Activated CD4-positive, alpha-beta T cell treated with anti-CD3 and anti-CD28 coated beads, Interleukin-2, amount 10 ng/mL, durations not matched to agents 24 days and 14 days (primary cell): ENCODE measurements at regions not wholly inside any gene's neighbourhood (a gene's known extent, or its start where the extent isn't known, plus 50 kb on each side); places are given as distances from the start of the nearest gene placed in this dataset.

ENCODE experiments used
- DNase-seq: peaks from one replicate; pipeline ENCODE4 v3.0.0; 2022
- H3K27ac Mint-ChIP-seq: one replicate; pipeline ENCODE4 v1.8.0; 2022; ENCODE audit warnings: mild to moderate bottlenecking, mixed read lengths
- H3K27me3 Mint-ChIP-seq: one replicate; pipeline ENCODE4 v1.8.0; 2022; ENCODE audit warnings: mixed read lengths
- H3K36me3 Mint-ChIP-seq: one replicate; pipeline ENCODE4 v1.8.0; 2022; ENCODE audit warnings: low read depth, mild to moderate bottlenecking, mixed read lengths
- H3K4me1 Mint-ChIP-seq: one replicate; pipeline ENCODE4 v1.8.0; 2021; ENCODE audit warnings: mixed read lengths
- H3K4me3 Mint-ChIP-seq: one replicate; pipeline ENCODE4 v1.8.0; 2022; ENCODE audit warnings: mild to moderate bottlenecking, moderate library complexity, mixed read lengths
- H3K9me3 Mint-ChIP-seq: one replicate; pipeline ENCODE4 v1.8.0; 2021; ENCODE audit warnings: mixed read lengths
- intact Hi-C: fragments of 100-400 bp; cut with micrococcal nuclease; formaldehyde crosslinking; loops from one replicate; pipeline ENCODE4 v1.15.1; 2023

GRCh38 chr1:98058676-98059075 lies 137.8 kb upstream of the DPYD start:
- Mint-ChIP-seq H3K4me3 (no peak overlapping the region), H3K36me3 (no peaks in the 10 kb centered on the region), H3K9me3 (no peaks in the 10 kb centered on the region), H3K27me3 (peaks cover 54% of the 10 kb centered on the region), H3K4me1 (peaks cover 3% of the 10 kb centered on the region), H3K27ac (no peak overlapping the region)
- no peak for DNase-seq
- intact Hi-C loops: no loop called here

- Mint-ChIP-seq H3K9me3 (no peaks in the 10 kb centered on the region), H3K36me3 (no peaks in the 10 kb centered on the region), H3K27me3 (peaks cover 67% of the 10 kb centered on the region), H3K27ac (no peak overlapping the region), H3K4me1 (peaks cover 11% of the 10 kb centered on the region), H3K4me3 (no peak overlapping the region)
- intact Hi-C loops: no loop called here
- DNase-seq: no peak
These were observed 136.5 kb upstream of the DPYD start for GRCh38 chr1:98057236-98057910.

- Mint-ChIP-seq H3K27me3 (peaks cover 72% of the 10 kb centered on the region), H3K4me1 (peaks cover 11% of the 10 kb centered on the region), H3K9me3 (no peaks in the 10 kb centered on the region), H3K27ac (no peak overlapping the region), H3K36me3 (no peaks in the 10 kb centered on the region), H3K4me3 (no peak overlapping the region)
- DNase-seq: no peak
- intact Hi-C loops: no loop called here
These were observed 135.9 kb upstream of the DPYD start for GRCh38 chr1:98056781-98057180.

- no peaks in the 10 kb centered on the region for H3K9me3 Mint-ChIP-seq
- H3K4me3 Mint-ChIP-seq: no peak overlapping the region
- peaks cover 80% of the 10 kb centered on the region for H3K27me3 Mint-ChIP-seq
- H3K4me1 Mint-ChIP-seq: peaks cover 11% of the 10 kb centered on the region
- intact Hi-C loops: no loop called here
- no peak for DNase-seq
- no peaks in the 10 kb centered on the region for H3K36me3 Mint-ChIP-seq
- no peak overlapping the region for H3K27ac Mint-ChIP-seq
These were observed 134.6 kb upstream of the DPYD start for GRCh38 chr1:98055457-98055856.

- H3K4me1 Mint-ChIP-seq: peaks cover 11% of the 10 kb centered on the region
- H3K9me3 Mint-ChIP-seq: no peaks in the 10 kb centered on the region
- no peak overlapping the region for H3K27ac Mint-ChIP-seq
- peaks cover 83% of the 10 kb centered on the region for H3K27me3 Mint-ChIP-seq
- intact Hi-C loops: loop anchor here (1.0 to 5.0 kb wide), 5 partner anchors 413 to 1088 kb away; no protein-coding TSS in a partner anchor
- H3K36me3 Mint-ChIP-seq: no peaks in the 10 kb centered on the region
- H3K4me3 Mint-ChIP-seq: peak overlapping the region; percentile 68
- no peak for DNase-seq
These were observed 134.0 kb upstream of the DPYD start for GRCh38 chr1:98054786-98055185.

- no peak overlapping the region for H3K27ac Mint-ChIP-seq
- intact Hi-C loops: loop anchor here (1.0 to 5.0 kb wide), 5 partner anchors 413 to 1088 kb away; no protein-coding TSS in a partner anchor
These were observed 133.5 kb upstream of the DPYD start for GRCh38 chr1:98054367-98054701.

GRCh38 chr1:98053471-98054366 lies 132.9 kb upstream of the DPYD start:
- intact Hi-C loops: loop anchor here (1.0 to 5.0 kb wide), 6 partner anchors 233 to 1087 kb away; no protein-coding TSS in a partner anchor
- no peak overlapping the region for H3K27ac Mint-ChIP-seq
- peaks cover 19% of the 10 kb centered on the region for H3K4me1 Mint-ChIP-seq
- peaks cover 87% of the 10 kb centered on the region for H3K27me3 Mint-ChIP-seq
- peak; percentile 89 for DNase-seq
- peak overlapping the region; percentile 68 for H3K4me3 Mint-ChIP-seq
- H3K36me3 Mint-ChIP-seq: no peaks in the 10 kb centered on the region
- H3K9me3 Mint-ChIP-seq: no peaks in the 10 kb centered on the region

More at GRCh38 chr1:98054367-98054701, 133.5 kb upstream of the DPYD start:
- H3K4me1 Mint-ChIP-seq: peaks cover 15% of the 10 kb centered on the region
- H3K4me3 Mint-ChIP-seq: peak overlapping the region; percentile 68
- H3K9me3 Mint-ChIP-seq: no peaks in the 10 kb centered on the region
- DNase-seq: no peak
- no peaks in the 10 kb centered on the region for H3K36me3 Mint-ChIP-seq
- peaks cover 87% of the 10 kb centered on the region for H3K27me3 Mint-ChIP-seq

- intact Hi-C loops: loop anchor here (1.0 to 5.0 kb wide), 4 partner anchors 382 to 864 kb away; no protein-coding TSS in a partner anchor
- Mint-ChIP-seq H3K36me3 (no peaks in the 10 kb centered on the region), H3K9me3 (peaks cover 3% of the 10 kb centered on the region), H3K4me3 (no peak overlapping the region), H3K27ac (no peak overlapping the region), H3K27me3 (peaks cover 89% of the 10 kb centered on the region), H3K4me1 (peaks cover 25% of the 10 kb centered on the region)
- DNase-seq: peak; percentile 93
These were observed 130.3 kb upstream of the DPYD start for GRCh38 chr1:98051065-98051675.

- peak overlapping the region; percentile 51 for H3K4me3 Mint-ChIP-seq
- intact Hi-C loops: loop anchor here (5.0 to 10.0 kb wide), 4 partner anchors 255 to 862 kb away; no protein-coding TSS in a partner anchor
These were observed 128.7 kb upstream of the DPYD start for GRCh38 chr1:98049370-98050135.

GRCh38 chr1:98048751-98049325 lies 128.0 kb upstream of the DPYD start:
- Mint-ChIP-seq H3K9me3 (peaks cover 3% of the 10 kb centered on the region), H3K27ac (no peak overlapping the region), H3K36me3 (no peaks in the 10 kb centered on the region), H3K4me1 (peaks cover 36% of the 10 kb centered on the region), H3K27me3 (peaks cover 87% of the 10 kb centered on the region), H3K4me3 (peak overlapping the region; percentile 29)
- no peak for DNase-seq
- intact Hi-C loops: loop anchor here (1.0 to 10.0 kb wide), 2 partner anchors 128 to 254 kb away; partner anchors contain the start of gene DPYD

More at GRCh38 chr1:98049370-98050135, 128.7 kb upstream of the DPYD start:
- peaks cover 85% of the 10 kb centered on the region for H3K27me3 Mint-ChIP-seq
- H3K9me3 Mint-ChIP-seq: peaks cover 3% of the 10 kb centered on the region
- peak; percentile 58 for DNase-seq
- H3K4me1 Mint-ChIP-seq: peaks cover 33% of the 10 kb centered on the region
- no peak overlapping the region for H3K27ac Mint-ChIP-seq
- no peaks in the 10 kb centered on the region for H3K36me3 Mint-ChIP-seq

GRCh38 chr1:98048244-98048643 lies 127.4 kb upstream of the DPYD start:
- peak overlapping the region; percentile 13 for H3K4me3 Mint-ChIP-seq
- H3K27me3 Mint-ChIP-seq: peaks cover 87% of the 10 kb centered on the region
- H3K9me3 Mint-ChIP-seq: peaks cover 3% of the 10 kb centered on the region
- intact Hi-C loops: loop anchor here (1.0 to 10.0 kb wide), 2 partner anchors 127 to 253 kb away; partner anchors contain the start of gene DPYD
- no peaks in the 10 kb centered on the region for H3K36me3 Mint-ChIP-seq
- no peak overlapping the region for H3K27ac Mint-ChIP-seq
- H3K4me1 Mint-ChIP-seq: peaks cover 34% of the 10 kb centered on the region
- peak; percentile 91 for DNase-seq

- H3K36me3 Mint-ChIP-seq: no peaks in the 10 kb centered on the region
- peaks cover 3% of the 10 kb centered on the region for H3K9me3 Mint-ChIP-seq
- H3K4me1 Mint-ChIP-seq: peaks cover 29% of the 10 kb centered on the region
- DNase-seq: no peak
- no peak overlapping the region for H3K4me3 Mint-ChIP-seq
- no peak overlapping the region for H3K27ac Mint-ChIP-seq
- intact Hi-C loops: loop anchor here (10.0 kb wide), 1 partner anchor 252 kb away; no protein-coding TSS in a partner anchor
- peaks cover 85% of the 10 kb centered on the region for H3K27me3 Mint-ChIP-seq
These were observed 126.3 kb upstream of the DPYD start for GRCh38 chr1:98047171-98047570.
